SK-N-SH treated with all-trans-retinoic acid at 6 μM for 48 hours (cell line): ENCODE measurements at regions not wholly inside any gene's neighbourhood (a gene's known extent, or its start where the extent isn't known, plus 50 kb on each side); places are given as distances from the start of the nearest gene placed in this dataset.
"Not testable (repeated sequence)": the region's sequence is repeated elsewhere in the genome, so short reads cannot be mapped to it uniquely, and the experiment has no call there.

Experiments used
- ATAC-seq: fragments of 200-7000 bp; cut with Tn5 transposase; 3 replicates; pipeline ENCODE4 v1.9.1; 2020; ENCODE audit warnings: mild to moderate bottlenecking, moderate library complexity
- ARNTL ChIP-seq: fragments of 450-650 bp; formaldehyde crosslinking; IDR thresholded peaks from 2 replicates; pipeline ENCODE4 v1.5.0; 2020; ENCODE audit warnings: low read depth, mild to moderate bottlenecking, moderate library complexity, borderline replicate concordance
- CSDC2 ChIP-seq: fragments of 250-450 bp; sonication (Bioruptor Pico); IDR thresholded peaks from 2 replicates; pipeline ENCODE4 v1.5.0; 2020; ENCODE audit warnings: mild to moderate bottlenecking, moderate library complexity
- GLIS3 ChIP-seq: fragments of 250-450 bp; sonication (Bioruptor Pico); IDR thresholded peaks from 2 replicates; pipeline ENCODE4 v1.5.0; 2020; ENCODE audit warnings: mild to moderate bottlenecking, moderate library complexity
- ISL1 ChIP-seq: fragments of 250-450 bp; sonication (Bioruptor Pico); IDR thresholded peaks from 2 replicates; pipeline ENCODE4 v2.1.2; 2022; ENCODE audit warnings: mild to moderate bottlenecking, moderate library complexity
- OSR1 ChIP-seq: fragments of 250-450 bp; sonication (Bioruptor Pico); IDR thresholded peaks from 2 replicates; pipeline ENCODE4 v1.8.0; 2022; ENCODE audit warnings: moderate library complexity, mild to moderate bottlenecking, inconsistent platforms
- PPARA ChIP-seq: fragments of 250-450 bp; sonication (Bioruptor Pico); IDR thresholded peaks from 2 replicates; pipeline ENCODE4 v1.5.0; 2020; ENCODE audit warnings: mild to moderate bottlenecking, borderline replicate concordance
- RARB ChIP-seq: fragments of 250-450 bp; sonication (Bioruptor Pico); IDR thresholded peaks from 2 replicates; pipeline ENCODE4 v1.8.0; 2021; ENCODE audit warnings: mild to moderate bottlenecking, moderate library complexity
- SNAI2 ChIP-seq: fragments of 250-450 bp; sonication (Bioruptor Pico); IDR thresholded peaks from 2 replicates; pipeline ENCODE4 v1.5.0; 2020; ENCODE audit warnings: mild to moderate bottlenecking, moderate library complexity
- TCF4 ChIP-seq: fragments of 250-450 bp; sonication (Bioruptor Pico); IDR thresholded peaks from 2 replicates; pipeline ENCODE4 v1.8.0; 2021; ENCODE audit warnings: mild to moderate bottlenecking, moderate library complexity, borderline replicate concordance
- ZC3H10 ChIP-seq: fragments of 250-450 bp; sonication (Bioruptor Pico); IDR thresholded peaks from 2 replicates; pipeline ENCODE4 v1.5.1; 2021; ENCODE audit warnings: mild to moderate bottlenecking, moderate library complexity
- ZFP3 ChIP-seq: fragments of 250-450 bp; sonication (Bioruptor Pico); IDR thresholded peaks from 2 replicates; pipeline ENCODE4 v1.5.0; 2020; ENCODE audit warnings: mild to moderate bottlenecking, moderate library complexity
- ZNF565 ChIP-seq: fragments of 450-650 bp; formaldehyde crosslinking; conservative IDR thresholded peaks from 2 replicates; pipeline ENCODE4 v1.5.0; 2020; ENCODE audit warnings: low read depth, mild to moderate bottlenecking, moderate library complexity
- ZNF70 ChIP-seq: fragments of 450-650 bp; formaldehyde crosslinking; IDR thresholded peaks from 2 replicates; pipeline ENCODE4 v1.5.0; 2020; ENCODE audit warnings: mild to moderate bottlenecking, moderate library complexity
- ZNF8 ChIP-seq: fragments of 450-650 bp; formaldehyde crosslinking; IDR thresholded peaks from 2 replicates; pipeline ENCODE4 v1.5.0; 2020; ENCODE audit warnings: mild to moderate bottlenecking, moderate library complexity
- TF ChIP-seq, protein P1 (sequence below): fragments of 250-450 bp; sonication (Bioruptor Pico); IDR thresholded peaks from 2 replicates; pipeline ENCODE4 v1.5.0; 2020; ENCODE audit warnings: mild to moderate bottlenecking, moderate library complexity
- TF ChIP-seq, protein P2 (sequence below): fragments of 250-450 bp; sonication (Bioruptor Pico); IDR thresholded peaks from 2 replicates; pipeline ENCODE4 v1.8.0; 2020; ENCODE audit warnings: mild to moderate bottlenecking, moderate library complexity, borderline replicate concordance
- TF ChIP-seq, protein P3 (sequence below): fragments of 250-450 bp; sonication (Bioruptor Pico); IDR thresholded peaks from 2 replicates; pipeline ENCODE4 v1.5.1; 2020; ENCODE audit warnings: low read depth, mild to moderate bottlenecking, moderate library complexity
- TF ChIP-seq, protein P4 (sequence below): fragments of 250-450 bp; sonication (Bioruptor Pico); IDR thresholded peaks from 2 replicates; pipeline ENCODE4 v1.5.1; 2021; ENCODE audit warnings: mild to moderate bottlenecking, moderate library complexity
- TF ChIP-seq, protein P5 (sequence below): fragments of 250-450 bp; sonication (Bioruptor Pico); IDR thresholded peaks from 2 replicates; pipeline ENCODE4 v1.8.0; 2021; ENCODE audit warnings: low read depth, mild to moderate bottlenecking, moderate library complexity, borderline replicate concordance

DNA sequence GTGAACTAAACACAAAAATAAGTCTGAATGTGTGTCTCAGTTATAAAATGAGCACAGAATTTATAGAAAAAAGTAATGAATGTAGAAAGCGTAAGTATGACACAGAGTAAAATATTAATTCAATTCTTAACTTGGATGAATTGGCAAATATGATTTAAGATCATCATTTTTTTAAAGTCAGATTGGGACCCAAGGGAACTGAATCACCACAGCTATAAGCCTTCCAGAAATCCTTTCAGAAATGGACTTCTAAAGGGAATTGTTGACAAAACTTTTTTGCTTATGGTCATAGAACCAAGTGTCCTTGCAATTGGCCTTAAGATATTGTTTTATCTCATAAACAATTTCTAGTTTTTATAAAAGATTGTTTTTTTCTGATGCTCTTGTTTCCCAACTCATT, 495.1 kb upstream of the DAB2 start (continued):
- TF ChIP-seq, protein P1, sequence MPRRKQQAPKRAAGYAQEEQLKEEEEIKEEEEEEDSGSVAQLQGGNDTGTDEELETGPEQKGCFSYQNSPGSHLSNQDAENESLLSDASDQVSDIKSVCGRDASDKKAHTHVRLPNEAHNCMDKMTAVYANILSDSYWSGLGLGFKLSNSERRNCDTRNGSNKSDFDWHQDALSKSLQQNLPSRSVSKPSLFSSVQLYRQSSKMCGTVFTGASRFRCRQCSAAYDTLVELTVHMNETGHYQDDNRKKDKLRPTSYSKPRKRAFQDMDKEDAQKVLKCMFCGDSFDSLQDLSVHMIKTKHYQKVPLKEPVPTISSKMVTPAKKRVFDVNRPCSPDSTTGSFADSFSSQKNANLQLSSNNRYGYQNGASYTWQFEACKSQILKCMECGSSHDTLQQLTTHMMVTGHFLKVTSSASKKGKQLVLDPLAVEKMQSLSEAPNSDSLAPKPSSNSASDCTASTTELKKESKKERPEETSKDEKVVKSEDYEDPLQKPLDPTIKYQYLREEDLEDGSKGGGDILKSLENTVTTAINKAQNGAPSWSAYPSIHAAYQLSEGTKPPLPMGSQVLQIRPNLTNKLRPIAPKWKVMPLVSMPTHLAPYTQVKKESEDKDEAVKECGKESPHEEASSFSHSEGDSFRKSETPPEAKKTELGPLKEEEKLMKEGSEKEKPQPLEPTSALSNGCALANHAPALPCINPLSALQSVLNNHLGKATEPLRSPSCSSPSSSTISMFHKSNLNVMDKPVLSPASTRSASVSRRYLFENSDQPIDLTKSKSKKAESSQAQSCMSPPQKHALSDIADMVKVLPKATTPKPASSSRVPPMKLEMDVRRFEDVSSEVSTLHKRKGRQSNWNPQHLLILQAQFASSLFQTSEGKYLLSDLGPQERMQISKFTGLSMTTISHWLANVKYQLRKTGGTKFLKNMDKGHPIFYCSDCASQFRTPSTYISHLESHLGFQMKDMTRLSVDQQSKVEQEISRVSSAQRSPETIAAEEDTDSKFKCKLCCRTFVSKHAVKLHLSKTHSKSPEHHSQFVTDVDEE = no peak
- TF ChIP-seq CSDC2 (CRISPR knock-in tag) (no peak), TCF4 (no peak)
- TF ChIP-seq, all 23 proteins: peak for 0

DNA sequence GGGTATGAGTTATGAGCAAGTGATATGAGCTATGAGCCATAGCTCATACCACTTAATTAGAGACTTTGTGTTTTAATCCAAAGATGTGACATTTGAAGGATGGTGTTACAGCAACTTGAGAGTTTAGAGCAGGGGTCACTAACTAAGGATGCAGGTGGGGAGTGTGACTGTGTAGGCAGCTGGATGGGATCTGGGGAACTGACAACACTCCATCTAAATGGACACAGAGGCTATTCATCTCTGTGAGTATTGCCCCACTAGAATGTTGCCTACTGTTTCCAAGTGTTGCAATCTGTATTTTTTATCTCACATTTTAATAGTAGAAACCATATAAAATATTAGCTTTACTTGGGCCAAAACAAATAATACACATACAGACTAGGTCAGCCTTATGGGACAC, 488.1 kb upstream of the DAB2 start:
- no peak for TF ChIP-seq PPARA (CRISPR knock-in tag)
- TF ChIP-seq TCF4 = no peak
- no peak for TF ChIP-seq ZFP3 (CRISPR knock-in tag)
- TF ChIP-seq GLIS3 = no peak
- no peak for TF ChIP-seq ZC3H10
- TF ChIP-seq, protein P2, sequence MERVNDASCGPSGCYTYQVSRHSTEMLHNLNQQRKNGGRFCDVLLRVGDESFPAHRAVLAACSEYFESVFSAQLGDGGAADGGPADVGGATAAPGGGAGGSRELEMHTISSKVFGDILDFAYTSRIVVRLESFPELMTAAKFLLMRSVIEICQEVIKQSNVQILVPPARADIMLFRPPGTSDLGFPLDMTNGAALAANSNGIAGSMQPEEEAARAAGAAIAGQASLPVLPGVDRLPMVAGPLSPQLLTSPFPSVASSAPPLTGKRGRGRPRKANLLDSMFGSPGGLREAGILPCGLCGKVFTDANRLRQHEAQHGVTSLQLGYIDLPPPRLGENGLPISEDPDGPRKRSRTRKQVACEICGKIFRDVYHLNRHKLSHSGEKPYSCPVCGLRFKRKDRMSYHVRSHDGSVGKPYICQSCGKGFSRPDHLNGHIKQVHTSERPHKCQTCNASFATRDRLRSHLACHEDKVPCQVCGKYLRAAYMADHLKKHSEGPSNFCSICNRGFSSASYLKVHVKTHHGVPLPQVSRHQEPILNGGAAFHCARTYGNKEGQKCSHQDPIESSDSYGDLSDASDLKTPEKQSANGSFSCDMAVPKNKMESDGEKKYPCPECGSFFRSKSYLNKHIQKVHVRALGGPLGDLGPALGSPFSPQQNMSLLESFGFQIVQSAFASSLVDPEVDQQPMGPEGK (CRISPR knock-in tag) = no peak
- TF ChIP-seq, protein P3, sequence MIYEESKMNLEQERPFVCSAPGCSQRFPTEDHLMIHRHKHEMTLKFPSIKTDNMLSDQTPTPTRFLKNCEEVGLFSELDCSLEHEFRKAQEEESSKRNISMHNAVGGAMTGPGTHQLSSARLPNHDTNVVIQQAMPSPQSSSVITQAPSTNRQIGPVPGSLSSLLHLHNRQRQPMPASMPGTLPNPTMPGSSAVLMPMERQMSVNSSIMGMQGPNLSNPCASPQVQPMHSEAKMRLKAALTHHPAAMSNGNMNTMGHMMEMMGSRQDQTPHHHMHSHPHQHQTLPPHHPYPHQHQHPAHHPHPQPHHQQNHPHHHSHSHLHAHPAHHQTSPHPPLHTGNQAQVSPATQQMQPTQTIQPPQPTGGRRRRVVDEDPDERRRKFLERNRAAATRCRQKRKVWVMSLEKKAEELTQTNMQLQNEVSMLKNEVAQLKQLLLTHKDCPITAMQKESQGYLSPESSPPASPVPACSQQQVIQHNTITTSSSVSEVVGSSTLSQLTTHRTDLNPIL (CRISPR knock-in tag) = no peak
- TF ChIP-seq ISL1 (CRISPR knock-in tag) = no peak
- no peak for TF ChIP-seq OSR1
- TF ChIP-seq ZNF8 (CRISPR knock-in tag) = no peak
- TF ChIP-seq, protein P4, sequence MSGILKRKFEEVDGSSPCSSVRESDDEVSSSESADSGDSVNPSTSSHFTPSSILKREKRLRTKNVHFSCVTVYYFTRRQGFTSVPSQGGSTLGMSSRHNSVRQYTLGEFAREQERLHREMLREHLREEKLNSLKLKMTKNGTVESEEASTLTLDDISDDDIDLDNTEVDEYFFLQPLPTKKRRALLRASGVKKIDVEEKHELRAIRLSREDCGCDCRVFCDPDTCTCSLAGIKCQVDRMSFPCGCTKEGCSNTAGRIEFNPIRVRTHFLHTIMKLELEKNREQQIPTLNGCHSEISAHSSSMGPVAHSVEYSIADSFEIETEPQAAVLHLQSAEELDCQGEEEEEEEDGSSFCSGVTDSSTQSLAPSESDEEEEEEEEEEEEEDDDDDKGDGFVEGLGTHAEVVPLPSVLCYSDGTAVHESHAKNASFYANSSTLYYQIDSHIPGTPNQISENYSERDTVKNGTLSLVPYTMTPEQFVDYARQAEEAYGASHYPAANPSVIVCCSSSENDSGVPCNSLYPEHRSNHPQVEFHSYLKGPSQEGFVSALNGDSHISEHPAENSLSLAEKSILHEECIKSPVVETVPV (CRISPR knock-in tag) = no peak
- TF ChIP-seq, protein P5, sequence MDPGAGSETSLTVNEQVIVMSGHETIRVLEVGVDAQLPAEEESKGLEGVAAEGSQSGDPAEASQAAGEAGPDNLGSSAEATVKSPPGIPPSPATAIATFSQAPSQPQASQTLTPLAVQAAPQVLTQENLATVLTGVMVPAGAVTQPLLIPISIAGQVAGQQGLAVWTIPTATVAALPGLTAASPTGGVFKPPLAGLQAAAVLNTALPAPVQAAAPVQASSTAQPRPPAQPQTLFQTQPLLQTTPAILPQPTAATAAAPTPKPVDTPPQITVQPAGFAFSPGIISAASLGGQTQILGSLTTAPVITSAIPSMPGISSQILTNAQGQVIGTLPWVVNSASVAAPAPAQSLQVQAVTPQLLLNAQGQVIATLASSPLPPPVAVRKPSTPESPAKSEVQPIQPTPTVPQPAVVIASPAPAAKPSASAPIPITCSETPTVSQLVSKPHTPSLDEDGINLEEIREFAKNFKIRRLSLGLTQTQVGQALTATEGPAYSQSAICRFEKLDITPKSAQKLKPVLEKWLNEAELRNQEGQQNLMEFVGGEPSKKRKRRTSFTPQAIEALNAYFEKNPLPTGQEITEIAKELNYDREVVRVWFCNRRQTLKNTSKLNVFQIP = no peak
- TF ChIP-seq RARB (CRISPR knock-in tag) = no peak
- no peak for ATAC-seq

DNA sequence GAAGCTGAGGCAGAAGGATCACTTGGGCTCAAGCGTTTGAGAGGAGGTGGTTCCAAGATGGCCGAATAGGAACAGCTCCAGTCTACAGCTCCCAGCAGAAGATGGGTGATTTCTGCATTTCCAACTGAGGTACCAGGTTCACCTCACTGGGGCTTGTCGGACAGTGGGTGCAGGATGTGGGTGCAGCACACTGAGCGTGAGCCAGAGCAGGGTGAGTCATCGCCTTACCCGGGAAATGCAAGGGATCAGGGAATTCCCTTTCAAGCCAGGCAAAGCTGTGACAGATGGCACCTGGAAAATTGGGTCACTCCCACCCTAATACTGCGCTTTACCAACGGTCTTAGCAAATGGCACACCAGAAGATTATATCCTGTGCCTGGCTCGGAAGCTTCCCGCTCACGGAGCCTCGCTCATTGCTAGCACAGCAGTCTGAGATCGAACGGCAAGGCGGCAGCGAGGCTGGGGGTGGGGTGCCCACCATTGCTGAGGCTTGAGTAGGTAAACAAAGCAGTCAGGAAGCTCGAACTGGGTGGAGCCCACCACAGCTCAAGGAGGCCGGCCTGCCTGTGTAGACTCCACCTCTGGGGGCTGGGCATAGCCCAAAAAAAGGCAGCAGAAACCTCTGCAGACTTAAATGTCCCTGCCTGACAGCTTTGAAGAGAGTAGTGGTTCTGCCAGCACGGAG, 482.6 kb upstream of the DAB2 start:
- not testable (repeated sequence) for ATAC-seq

DNA sequence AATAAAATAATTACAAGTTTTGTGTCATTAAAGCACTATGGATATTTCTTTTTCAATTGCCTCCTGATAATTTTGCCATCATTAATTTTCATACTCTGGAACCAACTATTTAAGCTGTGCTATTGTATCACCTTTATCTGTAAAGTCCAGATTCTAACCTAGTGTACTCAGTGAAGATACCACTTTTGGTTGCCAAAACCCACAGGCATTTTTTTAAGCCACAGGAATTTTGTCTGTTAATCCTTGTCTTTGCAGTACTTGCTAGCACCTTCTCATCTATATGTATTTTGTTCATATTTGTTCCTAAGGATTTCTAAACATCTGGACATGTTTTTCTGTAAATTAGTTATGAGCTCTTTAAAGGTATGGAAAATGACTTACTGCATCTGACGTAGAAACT, 481.4 kb upstream of the DAB2 start:
- no peak for ATAC-seq

More for the DNA sequence above, 481.4 kb upstream of the DAB2 start:
- TF ChIP-seq GLIS3 (no peak), OSR1 (no peak), PPARA (CRISPR knock-in tag) (no peak), ZC3H10 (no peak), SNAI2 (CRISPR knock-in tag) (no peak), ISL1 (CRISPR knock-in tag) (no peak), ZNF565 (no peak), ZNF8 (CRISPR knock-in tag) (no peak), ZNF70 (no peak), ZFP3 (CRISPR knock-in tag) (no peak), ARNTL (CRISPR knock-in tag) (no peak)
- TF ChIP-seq, protein P1 = no peak
- TF ChIP-seq, protein P3 (CRISPR knock-in tag) = no peak
- TF ChIP-seq, protein P2 (CRISPR knock-in tag) = no peak
